ENCODE measurements at regions not wholly inside any gene's neighbourhood (a gene's known extent, or its start where the extent isn't known, plus 50 kb on each side); places are given as distances from the start of the nearest gene placed in this dataset.
"Not testable (repeated sequence)": the region's sequence is repeated elsewhere in the genome, so short reads cannot be mapped to it uniquely, and the experiment has no call there.

- no peak for DNase-seq (ENCODE audit: low read depth)
Observed at GRCh38 chr14:85052646-85053045, 477.3 kb upstream of the FLRT2 start.

DNA sequence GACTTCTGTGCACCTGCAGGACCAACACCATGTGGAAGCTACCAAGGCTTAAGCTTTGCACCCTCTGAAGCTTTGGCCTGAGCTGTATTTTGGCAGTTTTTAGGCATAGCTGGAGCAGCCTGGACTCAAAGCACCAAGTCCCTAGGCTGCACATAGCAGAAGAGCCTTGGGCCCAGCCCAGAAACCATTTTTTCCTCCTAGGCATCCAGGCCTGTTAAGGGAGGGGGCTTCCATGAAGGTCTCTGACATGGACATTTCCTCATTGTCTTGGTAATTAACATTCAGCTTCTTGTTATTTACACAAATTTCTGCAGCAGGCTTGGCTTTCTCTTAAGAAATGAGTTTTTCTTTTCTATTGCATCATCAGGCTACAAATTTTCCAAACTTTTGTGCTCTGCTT is 475.8 kb upstream of the FLRT2 start:
- no peak for DNase-seq (ENCODE audit: low read depth)

- DNase-seq (ENCODE audit: low read depth), result no peak
Observed at GRCh38 chr14:85056267-85056666, 473.7 kb upstream of the FLRT2 start.

- DNase-seq (ENCODE audit: low read depth), result no peak
Observed at GRCh38 chr14:85057221-85057620, 472.7 kb upstream of the FLRT2 start.

DNA sequence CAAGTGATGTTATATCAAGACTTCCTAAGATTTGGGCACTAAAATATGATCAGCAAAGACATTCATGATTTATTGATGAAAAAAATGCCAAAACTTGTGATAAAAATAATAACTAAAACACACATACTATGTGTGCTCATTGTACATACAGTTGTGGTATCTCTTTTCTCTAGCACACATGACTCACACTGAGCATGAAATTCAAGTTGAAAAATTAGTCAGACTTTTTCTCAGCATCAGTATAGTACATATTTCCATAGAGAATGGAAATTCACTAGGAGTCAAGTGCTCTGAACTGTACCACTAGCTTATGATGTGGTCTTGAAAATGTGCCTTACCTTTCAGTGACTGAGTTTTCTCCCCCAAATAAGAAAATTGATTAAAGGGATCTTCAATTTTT is 471.8 kb upstream of the FLRT2 start:
- no peak for DNase-seq (ENCODE audit: low read depth)

DNA sequence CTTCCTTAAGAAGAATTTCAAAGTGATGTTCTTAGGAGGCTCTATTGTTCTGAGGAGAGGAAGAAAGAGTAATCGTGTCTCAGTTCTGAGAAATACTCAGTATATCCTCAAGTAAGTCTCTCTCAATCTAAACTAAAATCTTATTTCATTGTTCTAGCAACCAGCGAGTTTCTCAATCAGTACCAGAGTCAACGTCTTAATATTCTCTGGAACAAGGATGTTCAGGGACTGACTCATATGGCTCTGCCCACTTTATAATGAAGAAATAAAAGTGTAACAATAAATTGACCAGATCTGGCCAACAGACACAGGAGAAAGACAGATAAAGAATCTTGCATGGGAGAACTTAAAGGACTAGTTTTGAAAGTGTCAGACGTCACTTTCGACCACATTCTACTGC is 469.8 kb upstream of the FLRT2 start:
- DNase-seq (ENCODE audit: low read depth), result no peak

DNA sequence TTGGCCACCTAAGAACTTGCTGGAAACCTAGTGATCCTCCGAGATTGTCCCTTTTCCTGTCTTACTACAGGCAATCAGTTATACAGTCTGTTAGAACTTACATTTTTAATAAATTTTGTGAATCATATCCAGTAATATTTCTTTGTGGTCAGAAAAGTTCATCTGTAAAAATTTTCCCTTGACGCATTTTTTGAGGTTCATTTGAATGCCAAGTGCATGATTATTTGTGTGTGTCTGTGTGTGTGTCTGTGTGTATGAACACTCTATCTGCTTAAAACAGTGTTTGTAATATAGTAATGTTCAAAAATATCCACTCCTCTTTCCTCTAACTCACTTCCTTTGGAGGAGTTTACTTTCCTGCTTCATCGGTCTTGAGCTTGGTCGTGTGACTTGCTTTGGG is 468.7 kb upstream of the FLRT2 start:
- no peak for DNase-seq (ENCODE audit: low read depth)

- no peak for DNase-seq (ENCODE audit: low read depth)
Observed at GRCh38 chr14:85063747-85064146, 466.2 kb upstream of the FLRT2 start.

DNA sequence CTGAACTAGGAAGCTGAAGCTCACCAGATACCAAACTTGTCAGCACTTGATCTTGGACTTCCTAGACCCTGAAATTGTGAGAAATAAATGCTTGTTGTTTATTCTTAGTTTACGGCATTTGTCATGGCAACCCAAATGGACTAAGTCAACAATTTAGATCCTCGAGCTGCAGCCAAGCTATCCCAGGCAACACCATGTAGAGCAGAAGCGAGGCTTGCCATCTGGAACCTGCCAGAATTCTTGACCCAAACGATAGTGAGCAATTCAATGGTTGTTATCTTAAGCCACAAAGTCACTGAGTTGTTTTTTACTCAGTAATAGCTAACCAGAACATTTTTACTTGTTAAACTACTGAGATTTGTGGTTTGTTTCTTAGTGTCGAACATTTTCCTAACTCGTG is 458.5 kb upstream of the FLRT2 start:
- no peak for DNase-seq (ENCODE audit: low read depth)

GRCh38 chr14:85074955-85075354 is 455.0 kb upstream of the FLRT2 start:
- no peak for DNase-seq (ENCODE audit: low read depth)

GRCh38 chr14:85075694-85076476 is 454.1 kb upstream of the FLRT2 start:
- no peak for DNase-seq (ENCODE audit: low read depth)

DNA sequence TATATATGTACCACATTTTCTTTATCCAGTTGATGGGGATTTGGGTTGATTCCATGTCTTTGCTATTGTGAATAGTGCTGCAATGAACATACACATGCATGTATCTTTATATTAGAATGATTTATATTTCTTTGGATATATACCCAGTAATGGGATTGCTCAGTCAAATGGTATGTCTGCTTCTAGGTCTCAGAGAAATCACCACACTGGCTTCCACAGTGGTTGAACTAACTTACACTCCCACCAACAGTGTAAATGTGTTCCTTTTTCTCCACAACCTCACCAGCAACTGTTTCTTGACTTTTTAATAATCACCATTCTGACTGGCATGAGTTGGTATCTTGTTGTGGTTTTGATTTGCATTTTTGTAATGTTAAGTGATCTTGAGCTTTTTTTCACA is 452.2 kb upstream of the FLRT2 start:
- DNase-seq (ENCODE audit: low read depth), result not testable (repeated sequence)

GRCh38 chr14:85079842-85080730 is 449.9 kb upstream of the FLRT2 start:
- DNase-seq (ENCODE audit: low read depth), result no peak

DNA sequence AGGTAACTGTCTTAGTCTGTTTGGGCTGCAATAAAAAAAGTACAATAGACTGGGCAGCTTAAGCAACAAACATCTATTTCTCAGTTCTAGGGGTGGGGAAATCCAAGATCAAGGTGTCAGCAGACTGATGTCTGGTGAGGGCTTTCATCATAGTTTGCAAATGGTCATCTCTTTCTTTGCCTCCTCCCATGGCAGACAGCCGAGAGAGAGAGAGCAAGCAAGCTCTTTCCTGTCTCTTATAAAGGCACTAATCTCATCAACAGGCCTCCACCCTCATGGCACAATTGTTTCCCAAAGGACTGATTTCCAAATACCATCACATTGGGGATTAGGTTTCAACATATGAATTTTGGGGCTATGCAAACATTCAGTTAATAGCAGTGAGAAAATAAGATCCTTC is 445.6 kb upstream of the FLRT2 start:
- DNase-seq (ENCODE audit: low read depth), result no peak

GRCh38 chr14:85085981-85086380 is 444.0 kb upstream of the FLRT2 start:
- DNase-seq (ENCODE audit: low read depth), result no peak

DNA sequence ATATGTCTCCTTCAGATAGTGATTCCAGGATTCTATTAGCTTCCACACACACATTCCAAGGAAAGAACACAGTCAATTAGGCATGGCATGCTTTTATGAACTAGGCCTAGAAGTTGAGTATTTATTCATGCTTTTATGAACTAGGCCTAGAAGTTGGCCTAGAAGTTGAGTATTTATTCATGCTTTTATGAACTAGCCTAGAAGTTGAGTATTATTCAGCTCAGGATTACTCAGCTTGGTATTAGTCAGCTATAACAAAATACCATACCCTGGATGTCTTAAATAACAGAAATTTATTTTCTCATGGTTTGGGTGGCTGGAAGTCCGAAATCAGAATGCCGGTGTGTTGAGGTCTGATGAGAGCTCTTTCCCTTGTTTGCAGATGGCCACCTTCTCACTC is 442.7 kb upstream of the FLRT2 start:
- DNase-seq (ENCODE audit: low read depth), result no peak

DNA sequence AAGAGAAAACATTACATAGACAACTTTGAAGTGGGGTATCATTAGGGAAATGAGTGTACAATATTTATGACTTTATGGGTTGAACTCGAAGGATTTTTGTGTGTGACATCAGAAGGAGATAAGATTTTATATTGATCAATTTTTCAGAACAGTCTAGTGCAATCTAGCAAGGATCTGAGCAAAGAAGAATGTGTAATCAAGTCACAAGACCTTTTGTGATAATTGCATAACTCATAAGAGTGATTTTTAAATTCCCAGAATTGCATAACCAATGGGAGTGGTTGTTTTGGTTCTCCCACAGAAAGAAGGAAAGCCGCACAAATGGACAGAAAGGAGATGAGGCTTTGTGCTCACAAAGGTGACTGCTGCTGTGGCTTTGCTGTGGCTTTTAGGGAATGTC is 441.8 kb upstream of the FLRT2 start:
- no peak for DNase-seq (ENCODE audit: low read depth)

DNA sequence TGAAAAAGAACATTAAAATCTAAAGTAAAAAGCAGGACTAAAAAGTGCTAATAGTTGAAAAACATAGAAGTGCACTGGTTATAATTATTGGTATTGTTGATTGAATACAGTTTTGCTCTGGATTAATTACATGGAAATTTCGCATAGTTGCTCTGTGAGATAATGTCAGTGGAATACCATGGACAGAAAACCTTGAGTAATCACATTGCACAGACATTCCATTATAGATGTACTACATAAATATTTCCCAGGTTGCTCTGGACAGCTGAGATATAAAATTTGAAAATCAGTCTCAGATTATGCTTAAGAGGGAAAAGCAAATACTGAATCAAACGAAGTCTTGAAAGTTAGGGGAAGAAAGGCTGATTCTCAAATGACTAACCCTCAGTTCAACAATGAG is 439.3 kb upstream of the FLRT2 start:
- no peak for DNase-seq (ENCODE audit: low read depth)

GRCh38 chr14:85093631-85094330 is 436.2 kb upstream of the FLRT2 start:
- DNase-seq (ENCODE audit: low read depth), result no peak

DNA sequence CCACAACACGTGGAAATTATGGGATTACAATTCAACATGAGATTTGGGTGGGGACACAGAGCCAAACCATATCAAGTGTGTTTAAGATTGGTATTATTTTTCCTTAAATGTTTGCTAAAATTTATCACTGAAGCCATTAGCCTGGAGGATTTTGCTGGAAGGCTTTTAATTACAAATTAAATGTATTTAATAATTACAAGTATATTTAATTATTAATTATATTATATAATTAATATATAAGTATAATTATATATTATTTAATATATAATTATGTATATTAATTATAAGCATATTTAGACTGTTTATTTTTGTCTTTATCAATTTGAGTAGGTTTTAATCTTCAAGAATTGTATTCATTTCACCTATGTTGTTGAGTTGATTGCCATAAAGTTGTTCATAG is 427.4 kb upstream of the FLRT2 start:
- no peak for DNase-seq (ENCODE audit: low read depth)

DNA sequence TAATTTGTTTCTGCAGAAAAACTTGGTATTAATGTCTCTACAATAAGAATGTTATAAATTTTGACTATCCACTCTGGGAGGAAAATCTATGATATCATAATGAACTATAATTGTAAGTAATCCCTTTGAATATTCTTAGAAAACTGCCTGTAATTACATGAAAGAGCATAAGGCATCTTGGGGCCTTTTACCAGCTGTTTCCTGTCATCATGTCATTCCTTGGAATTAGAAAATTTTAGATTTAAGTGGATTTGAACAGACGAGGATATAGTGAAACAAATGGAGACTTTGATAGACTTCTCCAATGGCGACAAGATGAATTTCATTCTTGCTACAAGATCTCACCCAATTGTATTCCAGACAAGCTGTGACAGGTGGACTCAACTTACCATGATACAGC is 423.4 kb upstream of the FLRT2 start:
- no peak for DNase-seq (ENCODE audit: low read depth)

DNA sequence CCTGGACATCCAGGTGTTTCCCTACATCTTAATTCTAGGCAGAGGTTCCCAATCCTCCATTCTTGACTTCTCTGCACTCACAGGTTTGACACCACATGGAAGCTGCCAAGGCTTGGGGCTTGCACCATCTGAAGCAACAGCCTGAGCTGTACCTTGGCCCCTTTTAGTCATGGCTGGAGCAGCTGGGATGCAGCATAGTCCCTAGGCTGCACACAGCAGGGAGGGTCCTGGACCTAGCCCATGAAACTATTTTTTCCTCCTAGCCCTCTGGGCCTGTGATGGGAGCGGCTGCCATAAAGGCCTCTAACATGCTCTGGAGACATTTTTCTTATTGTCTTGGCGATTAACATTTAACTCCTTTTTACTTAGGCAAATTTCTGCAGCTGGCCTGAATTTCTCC is 417.2 kb upstream of the FLRT2 start:
- DNase-seq (ENCODE audit: low read depth), result no peak

- DNase-seq (ENCODE audit: low read depth), result no peak
Observed at GRCh38 chr14:85115921-85116320, 414.0 kb upstream of the FLRT2 start.

Measured in M059J (cell line).